Activated CD4-positive, alpha-beta T cell treated with anti-CD3 and anti-CD28 coated beads for 1 hour (primary cell): ENCODE measurements at regions not wholly inside any gene's neighbourhood (a gene's known extent, or its start where the extent isn't known, plus 50 kb on each side); places are given as distances from the start of the nearest gene placed in this dataset.

Experiments
- DNase-seq: peaks from one replicate; pipeline ENCODE4 v3.0.0-alpha.2; 2020

- DNase-seq, result no peak
Measured at GRCh38 chr2:57973621-57974186, 72.9 kb upstream of the VRK2 start.

GRCh38 chr2:57979158-57979557 is 67.4 kb upstream of the VRK2 start:
- DNase-seq, result no peak

- no peak for DNase-seq
Measured at GRCh38 chr2:57981083-57981768, 65.4 kb upstream of the VRK2 start.

GRCh38 chr2:57987835-57988573 is 58.6 kb upstream of the VRK2 start:
- DNase-seq, result no peak

GRCh38 chr2:57990118-57990725 is 56.4 kb upstream of the VRK2 start:
- DNase-seq, result no peak
